ENCODE measurements at regions not wholly inside any gene's neighbourhood (a gene's known extent, or its start where the extent isn't known, plus 50 kb on each side); places are given as distances from the start of the nearest gene placed in this dataset.

- TF ChIP-seq EP300 (IDR thresholded peaks at IDR 0.05; ENCODE audit: low read depth): no peak
- TF ChIP-seq CTCF (IDR thresholded peaks at IDR 0.05): no peak
- no peak for TF ChIP-seq POLR2AphosphoS5 (IDR thresholded peaks at IDR 0.05)
- TF ChIP-seq POLR2A (IDR thresholded peaks at IDR 0.05): no peak
Observed at GRCh38 chr18:38811209-38811608, 1245.6 kb upstream of the CELF4 start.
